MV-4-11 (cell line): ENCODE measurements at regions not wholly inside any gene's neighbourhood (a gene's known extent, or its start where the extent isn't known, plus 50 kb on each side); places are given as distances from the start of the nearest gene placed in this dataset.
"Not testable (repeated sequence)": the region's sequence is repeated elsewhere in the genome, so short reads cannot be mapped to it uniquely, and the experiment has no call there.

Experiments used
- DNase-seq: peaks from one replicate; lab custom pipeline; 2025; lab: John Stamatoyannopoulos, UW

GRCh38 chr15:30760633-30761032 is 134.7 kb downstream of the ARHGAP11B start:
- DNase-seq = not testable (repeated sequence)

GRCh38 chr15:30761365-30761764 is 135.4 kb downstream of the ARHGAP11B start:
- not testable (repeated sequence) for DNase-seq

GRCh38 chr15:30769390-30770124 is 134.2 kb upstream of the FAN1 start:
- DNase-seq = not testable (repeated sequence)

- DNase-seq = no peak
Measured at GRCh38 chr15:30770759-30771158, 133.0 kb upstream of the FAN1 start.

- DNase-seq = no peak
Measured at GRCh38 chr15:30783019-30783418, 120.7 kb upstream of the FAN1 start.

GRCh38 chr15:30788595-30788994 is 115.1 kb upstream of the FAN1 start:
- DNase-seq = no peak

- no peak for DNase-seq
Measured at GRCh38 chr15:30791239-30792175, 112.2 kb upstream of the FAN1 start.

- not testable (repeated sequence) for DNase-seq
Measured at GRCh38 chr15:30792843-30793242, 110.9 kb upstream of the FAN1 start.

GRCh38 chr15:30794388-30794787 is 109.3 kb upstream of the FAN1 start:
- DNase-seq = no peak

- DNase-seq = not testable (repeated sequence)
Measured at GRCh38 chr15:30799565-30799964, 104.2 kb upstream of the FAN1 start.

- not testable (repeated sequence) for DNase-seq
Measured at GRCh38 chr15:30801140-30801895, 102.4 kb upstream of the FAN1 start.

- not testable (repeated sequence) for DNase-seq
Measured at GRCh38 chr15:30802001-30802400, 101.7 kb upstream of the FAN1 start.

GRCh38 chr15:30803703-30804102 is 100.0 kb upstream of the FAN1 start:
- not testable (repeated sequence) for DNase-seq

GRCh38 chr15:30816430-30816829 is 87.3 kb upstream of the FAN1 start:
- DNase-seq = no peak

GRCh38 chr15:30823068-30823813 is 80.5 kb upstream of the FAN1 start:
- DNase-seq = peak; percentile 93

GRCh38 chr15:30824518-30825195 is 79.1 kb upstream of the FAN1 start:
- DNase-seq = no peak

- no peak for DNase-seq
Measured at GRCh38 chr15:30827625-30828303, 76.0 kb upstream of the FAN1 start.

GRCh38 chr15:30828304-30828639 is 75.4 kb upstream of the FAN1 start:
- not testable (repeated sequence) for DNase-seq

- DNase-seq = no peak
Measured at GRCh38 chr15:30830961-30831360, 72.8 kb upstream of the FAN1 start.

- not testable (repeated sequence) for DNase-seq
Measured at GRCh38 chr15:30833379-30833778, 70.3 kb upstream of the FAN1 start.
